PC-3 (cell line): ENCODE measurements at regions not wholly inside any gene's neighbourhood (a gene's known extent, or its start where the extent isn't known, plus 50 kb on each side); places are given as distances from the start of the nearest gene placed in this dataset.

Experiments used
- EZH2 ChIP-seq: fragments of 300-600 bp; sonication (generic); IDR thresholded peaks from one replicate; pipeline ENCODE4 v1.6.1; 2017; ENCODE audit warnings: antibody characterized with exemption, mild to moderate bottlenecking, low read length; ENCODE audit not compliant: unreplicated experiment
- TF ChIP-seq, protein P1 (sequence below): fragments of 300-600 bp; sonication (generic); conservative IDR thresholded peaks from 2 replicates; pipeline ENCODE4 v1.5.1; 2017; ENCODE audit warnings: antibody characterized with exemption, low read depth, mild to moderate bottlenecking, low read length

DNA sequence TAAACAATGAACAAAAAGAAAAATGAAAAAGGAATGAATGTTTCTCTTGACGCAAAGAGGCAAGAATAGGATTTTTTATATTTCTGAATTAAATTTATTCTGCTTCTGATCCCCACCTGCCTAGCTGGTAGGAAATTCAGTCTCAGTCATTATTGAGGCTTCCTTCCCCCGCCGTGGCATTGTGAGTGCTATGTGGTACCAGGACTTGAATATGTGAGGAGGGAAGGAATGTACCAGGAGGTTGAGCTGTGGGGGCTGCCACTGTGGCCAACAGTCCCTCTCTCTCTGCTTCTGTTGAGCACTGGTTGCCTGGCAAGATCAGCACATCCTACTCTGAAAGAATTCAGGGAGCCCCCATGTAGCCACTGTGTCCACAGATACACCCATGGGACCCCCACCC lies 368.1 kb upstream of the JARID2 start:
- TF ChIP-seq EZH2: no peak
- TF ChIP-seq, protein P1, sequence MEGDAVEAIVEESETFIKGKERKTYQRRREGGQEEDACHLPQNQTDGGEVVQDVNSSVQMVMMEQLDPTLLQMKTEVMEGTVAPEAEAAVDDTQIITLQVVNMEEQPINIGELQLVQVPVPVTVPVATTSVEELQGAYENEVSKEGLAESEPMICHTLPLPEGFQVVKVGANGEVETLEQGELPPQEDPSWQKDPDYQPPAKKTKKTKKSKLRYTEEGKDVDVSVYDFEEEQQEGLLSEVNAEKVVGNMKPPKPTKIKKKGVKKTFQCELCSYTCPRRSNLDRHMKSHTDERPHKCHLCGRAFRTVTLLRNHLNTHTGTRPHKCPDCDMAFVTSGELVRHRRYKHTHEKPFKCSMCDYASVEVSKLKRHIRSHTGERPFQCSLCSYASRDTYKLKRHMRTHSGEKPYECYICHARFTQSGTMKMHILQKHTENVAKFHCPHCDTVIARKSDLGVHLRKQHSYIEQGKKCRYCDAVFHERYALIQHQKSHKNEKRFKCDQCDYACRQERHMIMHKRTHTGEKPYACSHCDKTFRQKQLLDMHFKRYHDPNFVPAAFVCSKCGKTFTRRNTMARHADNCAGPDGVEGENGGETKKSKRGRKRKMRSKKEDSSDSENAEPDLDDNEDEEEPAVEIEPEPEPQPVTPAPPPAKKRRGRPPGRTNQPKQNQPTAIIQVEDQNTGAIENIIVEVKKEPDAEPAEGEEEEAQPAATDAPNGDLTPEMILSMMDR: no peak
